Prostate gland (tissue), 2 donors: ENCODE measurements at regions not wholly inside any gene's neighbourhood (a gene's known extent, or its start where the extent isn't known, plus 50 kb on each side); places are given as distances from the start of the nearest gene placed in this dataset.
"Not testable (repeated sequence)": the region's sequence is repeated elsewhere in the genome, so short reads cannot be mapped to it uniquely, and the experiment has no call there.

Experiments
- DNase-seq: peaks from one replicate; pipeline ENCODE4 v3.0.0-alpha.2; 2019; ENCODE audit warnings: low spot score
- H3K27ac ChIP-seq, 2 donors: fragments of 200-600 bp; sonication (generic); 2 replicates each; pipeline ENCODE4 v1.5.1; 2017 to 2019
- H3K27me3 ChIP-seq: fragments of 200-600 bp; sonication (generic); replicated peaks from 2 replicates; pipeline ENCODE4 v1.5.1; 2019; ENCODE audit not compliant: insufficient read depth
- H3K36me3 ChIP-seq, 2 donors: fragments of 200-600 bp; sonication (generic); 1 replicate in 1 of 2; 2 replicates in 1 of 2; pipeline versions ENCODE4 v1.5.1 to v1.8.1; 2017 to 2019
- H3K4me1 ChIP-seq: fragments of 200-600 bp; sonication (generic); replicated peaks from 2 replicates; pipeline ENCODE4 v1.5.1; 2019
- H3K4me3 ChIP-seq, 2 donors: fragments of 200-600 bp; sonication (generic); 2 replicates each; pipeline ENCODE4 v1.5.1; 2017 to 2019
- H3K9me3 ChIP-seq: fragments of 200-600 bp; sonication (generic); 2 replicates; pipeline ENCODE4 v1.5.1; 2017
- WGBS: methylation state at CpG from one replicate; pipeline ENCODE4 v1.1.5; 2018; 5-methylcytosine and 5-hydroxymethylcytosine counted together
- intact Hi-C: fragments of 100-400 bp; cut with DNase I; formaldehyde crosslinking; loops from one replicate; pipeline ENCODE4 v1.14.2; 2022

DNA sequence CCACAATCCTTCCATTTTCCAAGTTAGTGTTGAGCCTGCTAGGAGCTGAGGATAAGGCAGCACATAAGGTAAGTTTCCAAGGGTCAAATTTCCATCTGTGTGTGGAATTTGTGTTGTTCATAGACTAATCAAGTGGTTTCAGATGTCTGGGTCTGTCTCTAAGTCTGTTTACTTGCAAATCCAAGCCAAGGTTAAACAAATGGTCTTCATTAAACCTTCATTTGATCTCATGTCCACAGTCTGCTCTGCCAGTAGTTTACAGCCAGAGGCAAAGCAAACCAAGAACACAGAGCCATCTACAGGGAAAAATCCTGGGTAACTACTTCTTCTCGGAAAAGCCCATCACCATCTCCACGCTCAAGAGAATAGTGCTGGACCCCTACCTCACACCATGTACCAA is 5450.2 kb upstream of the TPTE start:
- WGBS, result no CpG with 5 or more reads among the region's 2 CpGs
- H3K9me3 ChIP-seq, H3K27me3 ChIP-seq, H3K27ac ChIP-seq, H3K4me3 ChIP-seq, H3K4me1 ChIP-seq, DNase-seq, intact Hi-C loops, H3K36me3 ChIP-seq: not testable (repeated sequence)

DNA sequence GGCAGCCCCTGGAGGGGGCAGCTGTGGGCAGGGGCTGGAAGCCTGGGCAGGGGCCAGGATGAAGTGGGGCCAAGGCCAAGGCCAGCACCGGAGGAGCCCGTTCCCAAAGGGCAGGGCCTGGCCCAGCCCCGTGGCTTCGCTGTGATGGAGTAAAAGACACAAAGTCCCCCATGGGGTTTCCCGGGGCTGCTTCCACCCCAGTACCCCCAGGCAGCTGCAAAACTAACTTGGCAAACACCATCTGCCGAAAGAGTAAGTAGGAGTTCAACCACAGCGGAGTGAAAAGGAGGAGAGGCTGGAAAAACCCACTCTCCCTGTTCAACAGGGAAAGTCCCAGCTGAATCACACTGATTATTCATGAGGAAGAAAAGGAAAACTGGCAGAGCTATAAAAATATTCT is 5444.5 kb upstream of the TPTE start:
- intact Hi-C loops, DNase-seq, H3K36me3 ChIP-seq, H3K4me1 ChIP-seq, H3K27ac ChIP-seq, H3K9me3 ChIP-seq, H3K4me3 ChIP-seq, H3K27me3 ChIP-seq: not testable (repeated sequence)
- WGBS, result no CpG with 5 or more reads among the region's 7 CpGs

GRCh38 chr21:5079361-5079760 is 5442.0 kb upstream of the TPTE start:
- intact Hi-C loops, H3K4me1 ChIP-seq, DNase-seq, H3K36me3 ChIP-seq, H3K4me3 ChIP-seq, H3K27ac ChIP-seq, H3K27me3 ChIP-seq, H3K9me3 ChIP-seq: not testable (repeated sequence)
- WGBS, result no CpG with 5 or more reads among the region's 8 CpGs

- H3K4me3 ChIP-seq, H3K9me3 ChIP-seq, H3K36me3 ChIP-seq, intact Hi-C loops, DNase-seq, H3K4me1 ChIP-seq, H3K27ac ChIP-seq, H3K27me3 ChIP-seq: not testable (repeated sequence)
- no CpG with 5 or more reads among the region's 5 CpGs for WGBS
Observed at GRCh38 chr21:5080015-5080414, 5441.4 kb upstream of the TPTE start.

DNA sequence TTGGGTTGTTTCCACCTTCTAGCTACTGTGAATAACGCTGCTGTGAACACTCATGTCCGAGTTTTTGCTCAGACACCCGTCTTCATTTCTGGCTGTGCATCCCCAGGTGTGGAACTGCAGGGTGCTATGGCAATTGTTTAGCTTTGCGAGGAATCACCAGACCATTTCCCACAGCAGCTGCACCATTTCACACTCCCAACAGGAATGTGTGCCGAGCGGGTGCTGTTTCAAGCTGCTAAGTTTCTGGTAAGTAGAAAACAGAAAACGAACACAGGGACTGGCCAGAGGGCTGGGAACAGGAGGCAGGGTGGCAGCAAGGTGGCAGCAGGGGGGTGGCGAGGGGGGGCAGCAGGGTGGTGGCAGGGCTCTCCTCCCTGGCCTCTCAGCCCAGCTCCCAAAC is 5437.1 kb upstream of the TPTE start:
- H3K27me3 ChIP-seq, H3K27ac ChIP-seq, DNase-seq, H3K4me3 ChIP-seq, H3K4me1 ChIP-seq, H3K9me3 ChIP-seq, intact Hi-C loops, H3K36me3 ChIP-seq: not testable (repeated sequence)
- WGBS, result 87% methylated on average over 4 of the region's 8 CpGs

GRCh38 chr21:5085456-5085855 is 5435.9 kb upstream of the TPTE start:
- H3K27me3 ChIP-seq, H3K9me3 ChIP-seq, intact Hi-C loops, H3K4me3 ChIP-seq, H3K36me3 ChIP-seq, H3K27ac ChIP-seq, H3K4me1 ChIP-seq: not testable (repeated sequence)
- WGBS, result no CpG with 5 or more reads among the region's 13 CpGs
- DNase-seq, result peak; percentile 3

DNA sequence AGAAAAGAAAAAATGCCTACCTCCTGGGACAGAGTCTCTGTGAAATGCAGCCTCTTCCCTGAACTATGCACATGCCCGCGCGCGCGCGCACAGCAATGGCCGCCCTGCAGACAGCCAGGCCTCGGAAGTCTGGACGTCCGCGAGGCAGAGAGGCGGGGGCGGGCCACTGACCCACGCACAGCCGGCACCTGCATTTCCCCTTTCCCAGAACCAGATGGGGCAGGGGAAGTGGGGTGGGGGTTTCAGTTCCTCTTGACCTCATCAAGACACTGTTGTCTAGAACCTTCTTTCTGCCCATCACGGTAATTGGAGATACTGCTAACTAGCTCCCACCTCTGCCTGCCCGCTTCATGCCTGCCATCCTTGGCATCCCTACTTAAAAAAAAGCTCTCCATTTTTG is 5435.0 kb upstream of the TPTE start:
- H3K4me1 ChIP-seq, H3K9me3 ChIP-seq, H3K27me3 ChIP-seq, intact Hi-C loops, DNase-seq, H3K36me3 ChIP-seq, H3K4me3 ChIP-seq, H3K27ac ChIP-seq: not testable (repeated sequence)
- WGBS, result no CpG with 5 or more reads among the region's 17 CpGs

GRCh38 chr21:5088820-5089219 is 5432.6 kb upstream of the TPTE start:
- H3K36me3 ChIP-seq, H3K4me3 ChIP-seq, intact Hi-C loops, H3K27ac ChIP-seq, H3K4me1 ChIP-seq, H3K27me3 ChIP-seq, H3K9me3 ChIP-seq, DNase-seq: not testable (repeated sequence)
- WGBS, result no CpG with 5 or more reads among the region's 20 CpGs

DNA sequence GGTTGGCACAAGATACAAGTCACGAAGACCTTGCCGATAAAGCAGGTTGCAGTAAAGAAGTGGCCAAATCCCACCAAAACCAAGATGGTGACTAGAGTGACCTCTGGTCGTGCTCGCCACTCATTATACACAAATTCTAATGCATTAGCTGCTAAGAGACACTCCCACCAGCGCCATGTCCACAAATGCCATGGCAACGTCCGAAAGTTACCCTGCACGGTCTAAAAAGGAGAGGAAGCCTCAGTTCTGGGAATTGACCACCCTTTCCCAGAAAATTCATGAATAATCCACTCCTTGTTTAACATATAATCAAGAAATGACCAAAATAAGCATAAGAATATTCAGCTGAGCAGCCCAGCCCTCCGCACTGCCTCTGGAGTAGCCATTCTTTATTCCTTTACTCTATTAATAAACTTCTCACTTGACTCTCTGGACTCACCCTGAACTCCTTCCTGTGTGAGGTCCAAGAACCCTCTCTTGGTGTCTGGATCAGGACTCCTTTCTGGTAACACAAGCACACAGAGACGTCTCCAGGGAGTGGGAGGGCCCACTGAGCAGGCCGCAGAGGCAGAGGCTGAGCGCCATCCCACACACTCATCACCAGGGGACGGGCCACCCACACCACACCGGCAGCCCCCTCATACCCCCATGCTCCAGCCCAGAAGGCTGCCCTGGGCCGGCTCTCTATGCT is 5431.8 kb upstream of the TPTE start:
- DNase-seq, H3K27me3 ChIP-seq: not testable (repeated sequence)
- 0% methylated on average over 1 of the region's 15 CpGs for WGBS

DNA sequence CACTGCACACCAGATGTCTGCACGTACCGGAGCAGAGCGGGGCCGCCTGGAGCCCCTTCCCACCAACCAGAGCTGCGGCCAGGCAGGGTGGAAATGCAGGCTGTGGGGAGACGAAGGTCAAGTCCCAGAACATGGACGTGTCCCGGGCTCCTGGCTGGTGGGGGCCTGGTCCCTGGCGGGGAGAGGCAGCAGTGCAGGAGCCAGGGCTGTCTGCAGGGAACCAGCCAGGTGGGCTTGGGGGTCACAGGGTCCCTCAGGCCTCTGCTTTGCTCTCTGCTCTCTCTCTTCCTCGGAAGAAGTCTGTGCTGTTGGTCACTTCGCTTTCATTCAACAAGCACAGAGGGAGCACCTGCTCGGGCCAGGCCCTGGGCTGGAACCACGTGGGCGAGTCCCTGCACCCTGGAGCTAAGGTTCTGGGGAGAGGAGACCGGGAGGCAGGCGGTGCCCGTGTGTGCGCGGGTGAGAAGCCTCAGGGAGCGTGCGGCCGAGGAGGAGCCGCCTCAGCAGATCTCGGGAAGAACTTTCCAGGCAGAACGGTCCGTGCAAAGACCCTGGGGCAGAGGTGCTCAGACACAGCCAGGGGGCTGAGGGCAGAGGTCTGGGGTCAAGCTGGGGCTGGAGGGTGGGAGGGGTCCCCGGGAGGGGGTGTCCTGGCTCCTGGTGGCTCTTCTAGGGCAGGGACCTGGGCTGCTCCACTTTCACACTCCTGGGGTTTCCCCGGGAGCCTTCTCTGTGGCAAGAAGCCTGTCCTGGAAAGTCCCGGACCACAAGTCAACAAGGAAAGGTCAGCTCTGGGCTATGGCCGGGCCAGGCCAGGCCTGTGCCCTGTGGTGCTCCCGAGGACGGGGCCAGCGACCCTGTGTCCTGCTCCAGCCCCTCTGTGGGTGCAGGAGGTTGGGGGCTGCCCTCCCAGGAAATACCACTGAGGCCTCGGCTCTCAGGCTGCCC is 5431.0 kb upstream of the TPTE start:
- H3K27ac ChIP-seq, H3K4me1 ChIP-seq, DNase-seq, H3K36me3 ChIP-seq, H3K27me3 ChIP-seq, intact Hi-C loops, H3K9me3 ChIP-seq, H3K4me3 ChIP-seq: not testable (repeated sequence)
- 88% methylated on average over 18 of the region's 34 CpGs for WGBS

More for the DNA sequence above, 5431.8 kb upstream of the TPTE start:
- intact Hi-C loops, H3K4me1 ChIP-seq, H3K9me3 ChIP-seq, H3K4me3 ChIP-seq, H3K36me3 ChIP-seq, H3K27ac ChIP-seq: not testable (repeated sequence)

DNA sequence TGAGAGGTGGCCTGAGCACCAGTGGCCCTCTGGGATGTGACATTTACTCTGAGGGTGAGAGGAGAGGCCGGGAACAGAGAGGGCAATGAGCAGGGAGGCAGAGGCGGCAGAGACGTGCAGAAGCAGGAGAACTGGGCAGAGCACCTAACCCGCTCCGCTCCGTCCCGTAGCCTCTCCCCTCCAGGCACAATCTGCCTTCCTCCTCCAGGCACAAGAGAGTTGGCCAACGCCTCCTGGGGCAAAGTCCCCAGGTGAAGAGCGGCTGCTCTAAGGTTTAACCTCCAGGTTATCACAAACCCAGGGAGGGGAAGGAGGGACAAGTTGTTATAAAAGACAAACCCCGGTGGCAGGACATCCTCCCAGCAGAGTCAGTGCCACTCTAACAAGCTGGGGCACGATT is 5430.1 kb upstream of the TPTE start:
- H3K27me3 ChIP-seq, DNase-seq, H3K4me3 ChIP-seq, H3K27ac ChIP-seq, H3K9me3 ChIP-seq, H3K36me3 ChIP-seq, H3K4me1 ChIP-seq, intact Hi-C loops: not testable (repeated sequence)
- WGBS, result no CpG with 5 or more reads among the region's 11 CpGs

DNA sequence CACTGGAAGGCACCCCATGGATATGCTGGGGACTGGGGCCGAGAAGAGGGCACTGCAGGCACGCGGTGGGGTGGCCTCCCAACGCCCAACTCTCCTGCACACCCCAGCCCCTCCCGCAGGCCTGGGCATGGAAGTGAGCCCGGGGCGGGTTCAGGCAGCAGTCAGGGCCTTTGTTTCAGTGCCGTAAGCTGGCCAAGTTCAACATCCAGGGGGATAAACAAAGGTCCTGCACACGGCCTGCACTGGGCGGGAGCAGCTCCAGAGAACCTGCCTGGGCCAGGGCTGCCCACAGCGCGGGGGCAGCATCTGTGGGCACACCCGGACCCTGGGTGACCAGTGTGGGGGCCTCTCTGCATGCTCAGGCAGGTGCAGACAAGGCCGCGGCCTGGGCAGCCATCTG is 5425.8 kb upstream of the TPTE start:
- H3K4me3 ChIP-seq, H3K4me1 ChIP-seq, H3K27ac ChIP-seq, intact Hi-C loops, H3K36me3 ChIP-seq, H3K9me3 ChIP-seq, H3K27me3 ChIP-seq: not testable (repeated sequence)
- DNase-seq, result peak; percentile 45
- 73% methylated on average over 5 of the region's 15 CpGs for WGBS
